HCT116 (cell line): ENCODE measurements at regions not wholly inside any gene's neighbourhood (a gene's known extent, or its start where the extent isn't known, plus 50 kb on each side); places are given as distances from the start of the nearest gene placed in this dataset.

Source experiments
- ATAC-seq: fragments of 200-7000 bp; cut with Tn5 transposase; 2 replicates; pipeline ENCODE4 v1.9.1; 2020; ENCODE audit warnings: mild to moderate bottlenecking, moderate library complexity
- BruUV-seq: library from RNA; stranded (reverse); fragments of 400-500 nt; replicated peaks from 2 replicates; lab custom pipeline; 2021; lab: Mats Ljungman, UMichigan
- CTCF ChIA-PET: fragments of 300-600 bp; sonication (Branson Sonifier 250); formaldehyde crosslinking; loops from one replicate; lab custom pipeline; 2021; ENCODE audit warnings: antibody characterized with exemption; lab: Charles Lee
- POLR2A ChIA-PET: fragments of 300-600, 350-600 bp; sonication (Branson Sonifier 250); formaldehyde crosslinking; loops from one replicate; lab custom pipeline; 2021; ENCODE audit warnings: antibody characterized with exemption; lab: Charles Lee
- RAD21 ChIA-PET, 2 experiments: fragments of 300-600 bp; sonication (Branson Sonifier 250); formaldehyde crosslinking; loops; one replicate each; lab custom pipeline; 2023; ENCODE audit warnings: low total read pairs in 2 of 2; ENCODE audit not compliant: uncharacterized antibody in 2 of 2, unreplicated experiment in 2 of 2, low non-redundant PET in 1 of 2; lab: Charles Lee
- DNase-seq: peaks from one replicate; pipeline ENCODE4 v3.0.0-alpha.2; 2010; ENCODE audit warnings: low read depth, low spot score
- H2AFZ ChIP-seq: fragments of 200-600 bp; shearing (Covaris generic), sonication (generic); 2 replicates; pipeline ENCODE4 v1.6.1; 2017; ENCODE audit warnings: low read depth, mixed run types, mixed read lengths, antibody characterized with exemption, low read length; ENCODE audit not compliant: poor library complexity, severe bottlenecking
- H3K27ac ChIP-seq: 2 replicates; pipeline ENCODE4 v1.5.1; 2012; ENCODE audit warnings: low read depth, low read length
- H3K27me3 ChIP-seq: fragments of 200-600 bp; sonication (generic); 2 replicates; pipeline ENCODE4 v1.6.1; 2016; ENCODE audit warnings: mixed run types, low read length, mixed read lengths; ENCODE audit not compliant: insufficient read depth
- H3K36me3 ChIP-seq, 2 experiments: fragments of 200-500 bp in 1 of 2; fragments of 200-600 bp in 1 of 2; sonication (Bioruptor generic) in 1 of 2; sonication (generic) in 1 of 2; 2 replicates each; pipeline versions ENCODE4 v1.5.1 to v1.6.1; 2014 to 2016; ENCODE audit warnings: low read length in 2 of 2, inconsistent platforms in 1 of 2, mixed read lengths in 1 of 2, mixed run types in 1 of 2; ENCODE audit not compliant: insufficient read depth in 2 of 2, control insufficient read depth in 1 of 2
- H3K4me1 ChIP-seq, 2 experiments: fragments of 200-600 bp in 1 of 2; sonication (generic) in 1 of 2; 2 replicates each; pipeline versions ENCODE4 v1.5.1 to v1.6.1; 2012 to 2017; ENCODE audit warnings: low read length in 2 of 2, inconsistent platforms in 1 of 2, mild to moderate bottlenecking in 1 of 2, mixed read lengths in 1 of 2, mixed run types in 1 of 2, moderate library complexity in 1 of 2; ENCODE audit not compliant: insufficient read depth in 2 of 2, control insufficient read depth in 1 of 2
- H3K4me2 ChIP-seq: fragments of 200-600 bp; sonication (generic); 2 replicates; pipeline ENCODE4 v1.6.1; 2017; ENCODE audit warnings: mixed run types, low read length, mixed read lengths
- H3K4me3 ChIP-seq, 2 experiments: fragments of 200-600 bp in 1 of 2; sonication (generic) in 1 of 2; replicated peaks in 1 of 2; 2 replicates each; pipeline ENCODE4 v1.5.1; 2011 to 2016; ENCODE audit warnings: low read length in 2 of 2, control low read depth in 1 of 2, low read depth in 1 of 2, mild to moderate bottlenecking in 1 of 2, mixed read lengths in 1 of 2, mixed run types in 1 of 2
- H3K79me2 ChIP-seq: fragments of 200-600 bp; sonication (generic); 2 replicates; pipeline ENCODE4 v1.6.1; 2017; ENCODE audit warnings: mild to moderate bottlenecking, mixed run types, low read length, moderate library complexity, mixed read lengths; ENCODE audit not compliant: insufficient read depth
- H3K9ac ChIP-seq: fragments of 200-600 bp; sonication (generic); 2 replicates; pipeline ENCODE4 v1.6.1; 2016; ENCODE audit warnings: low read length, mixed read lengths
- H3K9me2 ChIP-seq: fragments of 200-600 bp; sonication (generic), shearing (Covaris generic); 2 replicates; pipeline ENCODE4 v1.6.1; 2017; ENCODE audit warnings: mixed run types, mild to moderate bottlenecking, moderate library complexity; ENCODE audit not compliant: insufficient read depth
- H3K9me3 ChIP-seq, 2 experiments: fragments of 200-500 bp in 1 of 2; fragments of 200-600 bp in 1 of 2; sonication (Bioruptor generic) in 1 of 2; sonication (generic) in 1 of 2; 2 replicates each; pipeline ENCODE4 v1.6.1; 2014 to 2017; ENCODE audit warnings: low read length in 2 of 2, mixed read lengths in 2 of 2, inconsistent platforms in 1 of 2, low read depth in 1 of 2, mild to moderate bottlenecking in 1 of 2, mixed run types in 1 of 2, moderate library complexity in 1 of 2; ENCODE audit not compliant: control insufficient read depth in 1 of 2, insufficient read depth in 1 of 2
- H4K20me1 ChIP-seq: fragments of 200-600 bp; sonication (generic), shearing (Covaris generic); 2 replicates; pipeline ENCODE4 v1.6.1; 2017; ENCODE audit warnings: mixed run types, mild to moderate bottlenecking, moderate library complexity; ENCODE audit not compliant: insufficient read depth
- CEBPB ChIP-seq: IDR thresholded peaks from 2 replicates; pipeline ENCODE4 v1.6.1; 2012; ENCODE audit warnings: low read depth
- EZH2 ChIP-seq: fragments of 200-600 bp; sonication (generic); IDR thresholded peaks from 2 replicates; pipeline ENCODE4 v1.6.1; 2017; ENCODE audit warnings: antibody characterized with exemption, mixed run types
- FOSL1 ChIP-seq: IDR thresholded peaks from 2 replicates; pipeline ENCODE4 v1.6.1; 2012; ENCODE audit warnings: low read depth
- POLR2A ChIP-seq: IDR thresholded peaks from 2 replicates; pipeline ENCODE4 v1.7.0; 2011; ENCODE audit warnings: borderline replicate concordance; ENCODE audit not compliant: insufficient read depth, insufficient read length; ENCODE audit errors: extremely low read depth
- RAD21 ChIP-seq: IDR thresholded peaks from 2 replicates; pipeline ENCODE4 v1.6.1; 2012; ENCODE audit warnings: low read depth, mild to moderate bottlenecking
- SP1 ChIP-seq: IDR thresholded peaks from 2 replicates; pipeline ENCODE4 v1.6.1; 2012; ENCODE audit warnings: low read depth
- intact Hi-C: fragments of 100-400 bp; cut with micrococcal nuclease; formaldehyde crosslinking; loops from 2 replicates; pipeline ENCODE4 v1.10.0; 2022
- TF ChIP-seq, protein P1 (sequence below): IDR thresholded peaks from 2 replicates; pipeline ENCODE4 v1.6.1; 2012; ENCODE audit warnings: low read depth
- TF ChIP-seq, protein P2 (sequence below): IDR thresholded peaks from 2 replicates; pipeline ENCODE4 v1.6.1; 2011; ENCODE audit warnings: mild to moderate bottlenecking, low read length, moderate library complexity; ENCODE audit not compliant: insufficient replicate concordance; ENCODE audit errors: extremely low read depth
- TF ChIP-seq, protein P3 (sequence below): IDR thresholded peaks from 2 replicates; pipeline ENCODE4 v1.6.1; 2012
- TF ChIP-seq, protein P4 (sequence below): IDR thresholded peaks from 2 replicates; pipeline ENCODE4 v1.6.1; 2012

DNA sequence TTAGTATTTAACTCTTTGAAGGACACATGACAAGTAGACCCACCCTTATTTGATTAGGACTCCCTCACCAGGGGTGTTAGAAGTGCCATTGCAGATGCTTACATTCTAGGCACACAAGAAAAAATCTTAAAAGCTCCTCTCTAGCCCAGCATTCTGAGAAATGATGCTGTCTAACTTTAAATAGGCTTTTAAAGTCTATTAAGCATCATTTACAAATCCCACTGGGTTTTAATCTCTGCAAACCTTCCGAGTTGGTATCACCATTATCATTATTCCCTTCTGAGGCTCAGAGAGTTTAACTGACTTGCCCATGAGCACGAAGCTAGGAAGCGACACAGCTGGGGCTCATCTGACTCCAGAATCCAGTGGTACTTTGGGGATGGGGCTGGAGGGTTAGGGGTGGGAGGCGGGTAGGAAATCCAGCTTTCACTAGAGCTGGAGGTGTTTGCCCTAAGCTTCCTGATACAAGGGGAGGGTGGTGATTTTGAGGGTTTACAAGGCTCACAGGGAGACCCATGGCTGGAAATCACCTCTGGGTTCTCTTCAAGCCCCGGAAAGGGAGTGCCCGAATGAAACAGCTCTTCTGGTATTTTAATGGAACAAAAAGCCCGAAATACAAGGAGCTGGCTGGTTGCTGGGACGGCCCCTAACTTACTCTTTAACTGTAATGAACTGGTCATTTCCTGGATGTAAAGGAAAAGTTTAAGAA is 109.2 kb upstream of the FUT8 start:
- H3K27ac ChIP-seq: no peak overlapping the region
- no peaks in the 10 kb centered on the region for H4K20me1 ChIP-seq
- no peak for DNase-seq
- no peak for ATAC-seq
- H3K9ac ChIP-seq: no peak overlapping the region
- peaks cover 0 to 3% of the 10 kb centered on the region in 2 experiments; a peak in 1 of 4 replicates for H3K4me1 ChIP-seq
- no peak overlapping the region for H3K4me2 ChIP-seq
- ChIA-PET RAD21 (no interaction called here), POLR2A (no interaction called here), CTCF (no interaction called here)
- no TSS peak for BruUV-seq
- no peaks in the 10 kb centered on the region for H3K79me2 ChIP-seq
- H3K9me3 ChIP-seq: no peaks in the 10 kb centered on the region
- intact Hi-C loops: no loop called here
- H3K27me3 ChIP-seq: no peaks in the 10 kb centered on the region
- no peak overlapping the region for H3K4me3 ChIP-seq
- H3K36me3 ChIP-seq: no peaks in the 10 kb centered on the region
- TF ChIP-seq, protein P1, sequence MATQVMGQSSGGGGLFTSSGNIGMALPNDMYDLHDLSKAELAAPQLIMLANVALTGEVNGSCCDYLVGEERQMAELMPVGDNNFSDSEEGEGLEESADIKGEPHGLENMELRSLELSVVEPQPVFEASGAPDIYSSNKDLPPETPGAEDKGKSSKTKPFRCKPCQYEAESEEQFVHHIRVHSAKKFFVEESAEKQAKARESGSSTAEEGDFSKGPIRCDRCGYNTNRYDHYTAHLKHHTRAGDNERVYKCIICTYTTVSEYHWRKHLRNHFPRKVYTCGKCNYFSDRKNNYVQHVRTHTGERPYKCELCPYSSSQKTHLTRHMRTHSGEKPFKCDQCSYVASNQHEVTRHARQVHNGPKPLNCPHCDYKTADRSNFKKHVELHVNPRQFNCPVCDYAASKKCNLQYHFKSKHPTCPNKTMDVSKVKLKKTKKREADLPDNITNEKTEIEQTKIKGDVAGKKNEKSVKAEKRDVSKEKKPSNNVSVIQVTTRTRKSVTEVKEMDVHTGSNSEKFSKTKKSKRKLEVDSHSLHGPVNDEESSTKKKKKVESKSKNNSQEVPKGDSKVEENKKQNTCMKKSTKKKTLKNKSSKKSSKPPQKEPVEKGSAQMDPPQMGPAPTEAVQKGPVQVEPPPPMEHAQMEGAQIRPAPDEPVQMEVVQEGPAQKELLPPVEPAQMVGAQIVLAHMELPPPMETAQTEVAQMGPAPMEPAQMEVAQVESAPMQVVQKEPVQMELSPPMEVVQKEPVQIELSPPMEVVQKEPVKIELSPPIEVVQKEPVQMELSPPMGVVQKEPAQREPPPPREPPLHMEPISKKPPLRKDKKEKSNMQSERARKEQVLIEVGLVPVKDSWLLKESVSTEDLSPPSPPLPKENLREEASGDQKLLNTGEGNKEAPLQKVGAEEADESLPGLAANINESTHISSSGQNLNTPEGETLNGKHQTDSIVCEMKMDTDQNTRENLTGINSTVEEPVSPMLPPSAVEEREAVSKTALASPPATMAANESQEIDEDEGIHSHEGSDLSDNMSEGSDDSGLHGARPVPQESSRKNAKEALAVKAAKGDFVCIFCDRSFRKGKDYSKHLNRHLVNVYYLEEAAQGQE: no peak
- TF ChIP-seq CEBPB (no peak), SP1 (no peak), RAD21 (no peak), EZH2 (no peak), FOSL1 (no peak), POLR2A (no peak)
- TF ChIP-seq, protein P2, sequence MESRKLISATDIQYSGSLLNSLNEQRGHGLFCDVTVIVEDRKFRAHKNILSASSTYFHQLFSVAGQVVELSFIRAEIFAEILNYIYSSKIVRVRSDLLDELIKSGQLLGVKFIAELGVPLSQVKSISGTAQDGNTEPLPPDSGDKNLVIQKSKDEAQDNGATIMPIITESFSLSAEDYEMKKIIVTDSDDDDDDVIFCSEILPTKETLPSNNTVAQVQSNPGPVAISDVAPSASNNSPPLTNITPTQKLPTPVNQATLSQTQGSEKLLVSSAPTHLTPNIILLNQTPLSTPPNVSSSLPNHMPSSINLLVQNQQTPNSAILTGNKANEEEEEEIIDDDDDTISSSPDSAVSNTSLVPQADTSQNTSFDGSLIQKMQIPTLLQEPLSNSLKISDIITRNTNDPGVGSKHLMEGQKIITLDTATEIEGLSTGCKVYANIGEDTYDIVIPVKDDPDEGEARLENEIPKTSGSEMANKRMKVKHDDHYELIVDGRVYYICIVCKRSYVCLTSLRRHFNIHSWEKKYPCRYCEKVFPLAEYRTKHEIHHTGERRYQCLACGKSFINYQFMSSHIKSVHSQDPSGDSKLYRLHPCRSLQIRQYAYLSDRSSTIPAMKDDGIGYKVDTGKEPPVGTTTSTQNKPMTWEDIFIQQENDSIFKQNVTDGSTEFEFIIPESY: no peak
- TF ChIP-seq, protein P3, sequence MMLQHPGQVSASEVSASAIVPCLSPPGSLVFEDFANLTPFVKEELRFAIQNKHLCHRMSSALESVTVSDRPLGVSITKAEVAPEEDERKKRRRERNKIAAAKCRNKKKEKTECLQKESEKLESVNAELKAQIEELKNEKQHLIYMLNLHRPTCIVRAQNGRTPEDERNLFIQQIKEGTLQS: no peak
- TF ChIP-seq, protein P4, sequence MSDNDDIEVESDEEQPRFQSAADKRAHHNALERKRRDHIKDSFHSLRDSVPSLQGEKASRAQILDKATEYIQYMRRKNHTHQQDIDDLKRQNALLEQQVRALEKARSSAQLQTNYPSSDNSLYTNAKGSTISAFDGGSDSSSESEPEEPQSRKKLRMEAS: no peak
- no peak overlapping the region for H2AFZ ChIP-seq
- no peaks in the 10 kb centered on the region for H3K9me2 ChIP-seq
